GM19025 (cell line): ENCODE measurements at regions not wholly inside any gene's neighbourhood (a gene's known extent, or its start where the extent isn't known, plus 50 kb on each side); places are given as distances from the start of the nearest gene placed in this dataset.

Experiments used
- ATAC-seq: cut with Tn5 transposase; IDR thresholded peaks from one replicate; pipeline ENCODE4 v1.9.1; 2021; ENCODE audit warnings: mild to moderate bottlenecking, low read depth, moderate library complexity; ENCODE audit not compliant: unreplicated experiment

- ATAC-seq, result no peak
Observed at GRCh38 chr15:96504371-96504770, 173.9 kb downstream of the NR2F2 start.

GRCh38 chr15:96505014-96505413 is 174.5 kb downstream of the NR2F2 start:
- no peak for ATAC-seq

GRCh38 chr15:96514607-96515285 is 184.2 kb downstream of the NR2F2 start:
- ATAC-seq, result no peak

GRCh38 chr15:96515371-96515770 is 184.9 kb downstream of the NR2F2 start:
- no peak for ATAC-seq

- no peak for ATAC-seq
Observed at GRCh38 chr15:96521386-96521785, 190.9 kb downstream of the NR2F2 start.

GRCh38 chr15:96524676-96525417 is 194.3 kb downstream of the NR2F2 start:
- no peak for ATAC-seq

GRCh38 chr15:96535148-96535547 is 204.6 kb downstream of the NR2F2 start:
- no peak for ATAC-seq

GRCh38 chr15:96538491-96538890 is 208.0 kb downstream of the NR2F2 start:
- ATAC-seq, result no peak

GRCh38 chr15:96540283-96540682 is 209.8 kb downstream of the NR2F2 start:
- ATAC-seq, result no peak

- ATAC-seq, result no peak
Observed at GRCh38 chr15:96542130-96542770, 211.8 kb downstream of the NR2F2 start.

- ATAC-seq, result no peak
Observed at GRCh38 chr15:96544162-96544756, 213.8 kb downstream of the NR2F2 start.

- no peak for ATAC-seq
Observed at GRCh38 chr15:96549136-96549535, 218.6 kb downstream of the NR2F2 start.

- ATAC-seq, result no peak
Observed at GRCh38 chr15:96551196-96551595, 220.7 kb downstream of the NR2F2 start.

- no peak for ATAC-seq
Observed at GRCh38 chr15:96551722-96552121, 221.2 kb downstream of the NR2F2 start.

GRCh38 chr15:96553006-96553405 is 222.5 kb downstream of the NR2F2 start:
- ATAC-seq, result no peak

- ATAC-seq, result no peak
Observed at GRCh38 chr15:96553451-96553850, 223.0 kb downstream of the NR2F2 start.

GRCh38 chr15:96553931-96554330 is 223.4 kb downstream of the NR2F2 start:
- no peak for ATAC-seq

GRCh38 chr15:96554541-96554940 is 224.0 kb downstream of the NR2F2 start:
- ATAC-seq, result no peak

- no peak for ATAC-seq
Observed at GRCh38 chr15:96559087-96559486, 228.6 kb downstream of the NR2F2 start.

- no peak for ATAC-seq
Observed at GRCh38 chr15:96559631-96560030, 229.1 kb downstream of the NR2F2 start.

- no peak for ATAC-seq
Observed at GRCh38 chr15:96560246-96560895, 229.9 kb downstream of the NR2F2 start.
